Upper lobe of right lung (tissue), 1 donor: ENCODE measurements at regions not wholly inside any gene's neighbourhood (a gene's known extent, or its start where the extent isn't known, plus 50 kb on each side); places are given as distances from the start of the nearest gene placed in this dataset.

Experiments
- ATAC-seq: fragments of 200-7000 bp; cut with Tn5 transposase; one replicate; pipeline ENCODE4 v1.9.1; 2020; ENCODE audit warnings: mild to moderate bottlenecking, moderate library complexity
- DNase-seq: peaks from one replicate; pipeline ENCODE4 v3.0.0-alpha.2; 2020
- H3K27ac ChIP-seq: fragments of 200-600 bp; one replicate; pipeline ENCODE4 v1.8.0; 2022
- H3K27me3 ChIP-seq: fragments of 200-600 bp; one replicate; pipeline ENCODE4 v1.8.0; 2022; ENCODE audit warnings: mild to moderate bottlenecking
- H3K36me3 ChIP-seq: fragments of 200-600 bp; one replicate; pipeline ENCODE4 v1.8.0; 2022
- H3K4me1 ChIP-seq: fragments of 200-600 bp; one replicate; pipeline ENCODE4 v1.8.0; 2022
- H3K4me3 ChIP-seq: fragments of 200-600 bp; one replicate; pipeline ENCODE4 v1.8.0; 2022; ENCODE audit warnings: mild to moderate bottlenecking
- H3K9me3 ChIP-seq: fragments of 200-600 bp; one replicate; pipeline ENCODE4 v1.8.0; 2022
- CTCF ChIP-seq: fragments of 200-600 bp; IDR thresholded peaks from one replicate; pipeline ENCODE4 v1.8.0; 2022; ENCODE audit warnings: antibody characterized with exemption
- intact Hi-C: fragments of 100-400 bp; cut with DNase I; formaldehyde crosslinking; loops from one replicate; pipeline ENCODE4 v1.11.0; 2022
- donor health status: DM: no; HTN: yes; CAD: no; lungs with severe emphysema.

DNA sequence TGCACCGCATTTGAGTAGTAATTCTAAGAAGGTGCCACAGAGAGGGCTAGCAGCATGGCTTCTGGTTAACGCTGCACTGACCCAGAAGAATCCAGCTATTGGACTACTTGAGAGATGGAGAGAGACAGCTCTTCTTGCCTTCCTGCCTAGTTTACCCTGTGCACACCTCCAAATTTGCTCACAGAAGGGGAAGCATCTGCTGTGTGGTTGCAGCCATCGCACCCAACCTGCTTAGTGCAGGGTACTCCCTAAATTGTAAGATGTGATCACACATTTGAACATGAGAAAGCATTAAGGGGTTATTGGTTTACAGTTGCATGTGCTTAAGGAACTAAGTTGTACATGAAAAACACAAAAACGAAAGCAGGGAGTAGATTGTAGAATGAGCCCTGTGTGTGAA lies 122.1 kb downstream of the FOXB1 start:
- H3K9me3 ChIP-seq = no peaks in the 10 kb centered on the region
- peaks cover 3% of the 10 kb centered on the region for H3K4me1 ChIP-seq
- intact Hi-C loops = no loop called here
- ATAC-seq (no peak), DNase-seq (no peak)
- no peak overlapping the region for H3K4me3 ChIP-seq
- H3K36me3 ChIP-seq = no peaks in the 10 kb centered on the region
- no peak for TF ChIP-seq CTCF
- no peak overlapping the region for H3K27ac ChIP-seq
- H3K27me3 ChIP-seq = no peaks in the 10 kb centered on the region

GRCh38 chr15:60126661-60127060 lies 122.5 kb downstream of the FOXB1 start:
- Histone ChIP-seq H3K9me3 (no peaks in the 10 kb centered on the region), H3K36me3 (no peaks in the 10 kb centered on the region), H3K4me3 (no peak overlapping the region), H3K27me3 (no peaks in the 10 kb centered on the region), H3K4me1 (peaks cover 3% of the 10 kb centered on the region), H3K27ac (no peak overlapping the region)
- DNase-seq (no peak), ATAC-seq (no peak)
- intact Hi-C loops = no loop called here
- no peak for TF ChIP-seq CTCF

- no peak for TF ChIP-seq CTCF
- Histone ChIP-seq H3K4me1 (peaks cover 3% of the 10 kb centered on the region), H3K36me3 (no peaks in the 10 kb centered on the region), H3K27me3 (no peaks in the 10 kb centered on the region), H3K27ac (peak overlapping the region; percentile 75), H3K9me3 (no peaks in the 10 kb centered on the region), H3K4me3 (peak overlapping the region; percentile 54)
- DNase-seq = no peak
- intact Hi-C loops = no loop called here
- no peak for ATAC-seq
These were observed 123.9 kb downstream of the FOXB1 start for GRCh38 chr15:60128000-60128376.

DNA sequence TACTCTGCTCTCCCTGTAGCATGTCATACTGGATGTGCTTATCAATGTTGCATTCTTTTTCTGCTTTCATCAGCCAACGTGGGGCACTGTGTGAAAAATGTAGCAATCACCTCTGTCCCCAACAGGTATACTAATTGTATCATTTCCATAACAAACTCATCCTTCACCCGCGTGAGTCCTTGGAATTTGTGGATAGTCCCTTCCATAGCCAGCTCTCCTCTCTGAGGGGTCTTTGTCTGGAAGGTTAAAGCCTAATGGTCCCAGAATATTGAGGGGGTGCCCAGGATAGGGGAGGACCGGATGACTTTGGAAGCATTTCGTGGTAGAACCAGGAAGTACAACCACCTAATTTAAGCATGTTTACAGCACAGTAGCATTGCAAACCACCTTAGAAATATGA lies 124.6 kb downstream of the FOXB1 start:
- no peak for TF ChIP-seq CTCF
- H3K9me3 ChIP-seq = no peaks in the 10 kb centered on the region
- no peak overlapping the region for H3K4me3 ChIP-seq
- no peaks in the 10 kb centered on the region for H3K27me3 ChIP-seq
- DNase-seq = no peak
- no peaks in the 10 kb centered on the region for H3K36me3 ChIP-seq
- peaks cover 3% of the 10 kb centered on the region for H3K4me1 ChIP-seq
- H3K27ac ChIP-seq = no peak overlapping the region
- ATAC-seq = no peak
- intact Hi-C loops = no loop called here

DNA sequence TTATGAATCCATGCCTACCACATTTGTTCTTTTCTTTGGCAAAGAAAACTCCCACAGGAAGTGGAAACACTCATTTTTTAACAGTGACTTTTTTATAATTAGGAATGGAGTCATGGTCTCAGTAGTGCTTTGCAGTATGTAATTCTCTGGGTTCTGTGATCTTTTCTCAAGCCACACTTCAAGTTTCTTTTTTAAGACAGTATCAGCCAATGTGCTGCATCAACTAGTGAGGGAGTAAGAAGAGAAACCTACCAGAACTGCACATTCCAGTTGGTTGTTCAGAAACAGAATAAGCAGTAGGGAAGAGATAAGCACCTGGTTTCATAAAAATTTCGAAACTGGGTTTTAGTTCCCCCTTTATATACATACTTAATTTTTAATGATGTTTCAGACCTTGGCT lies 126.3 kb downstream of the FOXB1 start:
- no peak for TF ChIP-seq CTCF
- Histone ChIP-seq H3K4me1 (peaks cover 3% of the 10 kb centered on the region), H3K27ac (no peak overlapping the region), H3K9me3 (no peaks in the 10 kb centered on the region), H3K4me3 (no peak overlapping the region), H3K36me3 (no peaks in the 10 kb centered on the region), H3K27me3 (no peaks in the 10 kb centered on the region)
- DNase-seq (no peak), ATAC-seq (no peak)
- intact Hi-C loops = no loop called here

DNA sequence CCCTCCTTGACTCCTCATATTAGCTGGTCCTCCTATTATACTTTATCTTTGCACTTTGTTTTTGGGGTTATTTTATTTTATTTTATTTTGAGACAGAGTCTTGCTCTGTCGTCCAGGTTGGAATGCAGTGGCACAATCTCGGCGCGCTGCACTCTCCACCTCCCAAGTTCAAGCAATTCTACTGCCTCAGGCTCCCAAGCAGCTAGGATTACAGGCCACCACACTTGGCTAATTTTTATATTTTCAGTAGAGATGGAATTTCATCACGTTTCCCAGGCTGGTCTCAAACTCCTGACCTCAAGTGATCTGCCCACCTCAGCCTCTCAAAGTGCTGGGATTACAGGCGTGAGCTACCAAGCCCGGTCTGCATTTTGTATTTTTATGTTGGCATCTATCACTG lies 126.7 kb downstream of the FOXB1 start:
- intact Hi-C loops = no loop called here
- no peak for TF ChIP-seq CTCF
- DNase-seq (no peak), ATAC-seq (no peak)
- peaks cover 3% of the 10 kb centered on the region for H3K4me1 ChIP-seq
- no peaks in the 10 kb centered on the region for H3K9me3 ChIP-seq
- H3K27me3 ChIP-seq = no peaks in the 10 kb centered on the region
- no peaks in the 10 kb centered on the region for H3K36me3 ChIP-seq
- no peak overlapping the region for H3K27ac ChIP-seq
- no peak overlapping the region for H3K4me3 ChIP-seq
